Loucy (cell line): ENCODE measurements at regions not wholly inside any gene's neighbourhood (a gene's known extent, or its start where the extent isn't known, plus 50 kb on each side); places are given as distances from the start of the nearest gene placed in this dataset.

Experiments
- H2AFZ ChIP-seq: fragments of 200-600 bp; sonication (generic); 2 replicates; pipeline ENCODE4 v1.6.0; 2016; ENCODE audit warnings: antibody characterized with exemption, mild to moderate bottlenecking, low read length, moderate library complexity
- H3F3A ChIP-seq: fragments of 200-600 bp; 2 replicates; pipeline ENCODE4 v1.6.0; 2016; ENCODE audit warnings: antibody characterized with exemption, low read depth, mild to moderate bottlenecking
- H3K27me3 ChIP-seq: fragments of 200-600 bp; sonication (generic); 2 replicates; pipeline ENCODE4 v1.6.1; 2014; ENCODE audit warnings: low read length, mild to moderate bottlenecking; ENCODE audit not compliant: insufficient read depth, poor library complexity, severe bottlenecking
- H3K36me3 ChIP-seq: fragments of 200-600 bp; sonication (generic); 2 replicates; pipeline ENCODE4 v1.6.1; 2016; ENCODE audit warnings: low read length; ENCODE audit not compliant: insufficient read depth
- H3K4me1 ChIP-seq: fragments of 200-600 bp; sonication (generic); 2 replicates; pipeline ENCODE4 v1.5.1; 2014; ENCODE audit warnings: low read length, mild to moderate bottlenecking; ENCODE audit not compliant: insufficient read depth, poor library complexity, severe bottlenecking
- H3K4me2 ChIP-seq: fragments of 200-600 bp; sonication (generic); 2 replicates; pipeline ENCODE4 v1.6.0; 2014; ENCODE audit warnings: antibody characterized with exemption, low read length, low read depth, mild to moderate bottlenecking; ENCODE audit not compliant: poor library complexity, severe bottlenecking
- H3K4me3 ChIP-seq: fragments of 200-600 bp; sonication (generic); 2 replicates; pipeline ENCODE4 v1.5.1; 2014; ENCODE audit warnings: low read length, mild to moderate bottlenecking, mixed read lengths; ENCODE audit not compliant: poor library complexity, severe bottlenecking
- H3K79me2 ChIP-seq: fragments of 200-600 bp; sonication (generic); 2 replicates; pipeline ENCODE4 v1.6.1; 2014; ENCODE audit warnings: low read length; ENCODE audit not compliant: insufficient read depth
- H3K9ac ChIP-seq: fragments of 200-600 bp; sonication (generic); 2 replicates; pipeline ENCODE4 v1.6.0; 2014; ENCODE audit warnings: mild to moderate bottlenecking, low read depth, low read length, moderate library complexity; ENCODE audit not compliant: poor library complexity, severe bottlenecking
- H3K9me2 ChIP-seq: fragments of 200-600 bp; sonication (generic); replicated peaks from 2 replicates; pipeline ENCODE4 v1.6.1; 2016; ENCODE audit warnings: low read depth, low read length, mixed read lengths
- H3K9me3 ChIP-seq: fragments of 200-600 bp; sonication (generic); 2 replicates; pipeline ENCODE4 v1.6.1; 2014; ENCODE audit warnings: mild to moderate bottlenecking, antibody characterized with exemption, low read length, low read depth; ENCODE audit not compliant: insufficient read depth
- H4K20me1 ChIP-seq: fragments of 200-600 bp; sonication (generic); 2 replicates; pipeline ENCODE4 v1.6.0; 2014; ENCODE audit warnings: antibody characterized with exemption, low read length, mild to moderate bottlenecking; ENCODE audit not compliant: insufficient read depth, poor library complexity, severe bottlenecking
- CTCF ChIP-seq: fragments of 200-600 bp; sonication (generic); conservative IDR thresholded peaks from 2 replicates; pipeline ENCODE4 v1.5.1; 2014; ENCODE audit warnings: mild to moderate bottlenecking, antibody characterized with exemption, low read length
- EZH2phosphoT487 ChIP-seq: fragments of 200-600 bp; IDR thresholded peaks from 2 replicates; pipeline ENCODE4 v1.6.1; 2018; ENCODE audit warnings: antibody characterized with exemption, mild to moderate bottlenecking, moderate library complexity, borderline replicate concordance

DNA sequence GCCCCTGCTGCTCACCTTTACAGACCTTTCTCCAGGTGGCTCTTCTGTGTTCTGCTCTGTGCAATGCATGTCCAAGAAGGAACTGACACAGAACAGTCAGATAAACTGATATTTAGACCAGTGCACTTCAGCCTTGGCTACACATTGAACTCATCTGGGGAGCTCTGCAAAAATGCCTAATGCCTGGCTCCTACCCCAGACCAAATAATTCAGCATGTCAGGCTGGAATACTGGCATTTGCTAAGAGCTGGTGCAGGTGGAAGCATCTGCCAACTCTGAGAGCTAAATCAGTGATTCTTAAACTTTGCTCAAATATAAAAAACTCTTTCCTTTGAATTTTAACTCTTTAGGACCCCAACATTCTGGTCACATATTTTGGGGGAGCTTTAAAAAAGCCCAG, 118.2 kb upstream of the TSC22D1 start:
- H3K9ac ChIP-seq = no peak overlapping the region
- H3K36me3 ChIP-seq = no peaks in the 10 kb centered on the region
- H4K20me1 ChIP-seq = no peaks in the 10 kb centered on the region
- H3K27me3 ChIP-seq = no peaks in the 10 kb centered on the region
- H3K9me2 ChIP-seq = no peaks in the 10 kb centered on the region
- no peak overlapping the region for H3K4me2 ChIP-seq
- no peak overlapping the region for H2AFZ ChIP-seq
- H3K4me3 ChIP-seq = no peak overlapping the region
- H3F3A ChIP-seq = no peaks in the 10 kb centered on the region; the same call in 1 of the 2 replicates
- no peaks in the 10 kb centered on the region for H3K4me1 ChIP-seq
- H3K79me2 ChIP-seq = no peaks in the 10 kb centered on the region
- H3K9me3 ChIP-seq = no peaks in the 10 kb centered on the region
- TF ChIP-seq EZH2phosphoT487 = no peak

DNA sequence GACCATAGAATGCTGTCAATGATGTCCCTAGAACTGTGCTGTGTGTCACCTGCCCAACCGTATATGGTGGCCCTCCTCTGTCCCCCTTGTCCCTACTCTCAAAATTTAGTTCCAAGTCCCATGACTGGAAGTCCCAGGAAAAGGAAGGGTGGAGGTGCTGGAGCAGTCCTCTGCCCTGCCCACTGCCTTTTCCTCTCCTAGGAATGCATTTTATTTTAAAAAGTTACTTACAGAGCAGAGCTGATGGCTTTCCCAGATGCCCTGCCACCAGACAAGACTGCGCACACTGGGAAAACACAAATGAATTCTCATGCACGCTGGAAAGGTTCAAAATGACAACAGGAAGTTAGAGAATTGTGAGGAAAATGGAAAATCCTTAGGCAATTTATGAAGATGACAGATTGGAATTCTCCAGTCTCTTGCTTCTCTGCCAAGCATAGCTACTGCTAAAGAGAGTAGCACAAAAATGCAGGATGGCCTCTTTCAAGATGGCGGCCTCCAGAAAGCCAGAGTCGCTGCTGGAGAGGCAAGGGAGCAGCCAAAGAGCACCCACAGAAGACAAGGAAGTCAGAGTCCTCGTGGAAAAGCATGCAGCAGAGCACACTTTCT, 117.1 kb upstream of the TSC22D1 start:
- Histone ChIP-seq H3K4me1 (no peaks in the 10 kb centered on the region), H3K4me2 (no peak overlapping the region), H3K79me2 (no peaks in the 10 kb centered on the region), H3K9ac (no peak overlapping the region), H3K9me3 (no peaks in the 10 kb centered on the region), H3K9me2 (no peaks in the 10 kb centered on the region), H3K36me3 (no peaks in the 10 kb centered on the region), H3K4me3 (no peak overlapping the region), H3K27me3 (no peaks in the 10 kb centered on the region), H2AFZ (no peak overlapping the region), H4K20me1 (no peaks in the 10 kb centered on the region), H3F3A (no peaks in the 10 kb centered on the region; the same call in 1 of the 2 replicates)
- TF ChIP-seq EZH2phosphoT487 = no peak
- no peak for TF ChIP-seq CTCF

DNA sequence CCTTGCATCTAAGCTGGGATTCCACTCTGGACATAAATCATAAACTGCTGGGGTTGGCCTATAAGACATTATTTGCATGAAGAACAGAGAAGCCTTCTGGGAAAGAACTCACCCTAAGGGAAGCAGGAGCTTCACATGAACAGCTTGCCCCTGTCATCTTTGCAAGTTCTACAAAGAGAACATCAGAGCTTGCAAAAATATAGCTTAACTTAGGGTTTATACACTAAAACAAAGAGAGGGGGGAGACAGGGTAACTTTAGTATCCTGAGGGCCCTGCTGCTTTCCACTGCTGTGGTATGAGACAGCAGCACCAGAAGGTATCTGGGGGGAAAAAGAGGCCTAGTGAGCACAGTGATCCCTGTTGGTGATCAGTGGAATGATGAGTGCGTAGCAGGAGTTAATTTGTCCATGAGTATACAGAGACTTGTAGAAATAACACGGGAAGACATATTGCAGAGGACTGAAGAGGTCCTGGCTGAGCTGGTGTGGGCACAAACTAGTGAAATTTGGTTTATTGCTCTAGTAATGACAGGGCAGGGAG, 116.1 kb upstream of the TSC22D1 start:
- Histone ChIP-seq H3K4me3 (no peak overlapping the region), H2AFZ (no peak overlapping the region), H3K79me2 (no peaks in the 10 kb centered on the region), H3K9me2 (no peaks in the 10 kb centered on the region), H3K4me1 (no peaks in the 10 kb centered on the region), H3K9me3 (no peaks in the 10 kb centered on the region), H3K27me3 (no peaks in the 10 kb centered on the region), H3K9ac (no peak overlapping the region), H3F3A (no peaks in the 10 kb centered on the region; the same call in 1 of the 2 replicates), H4K20me1 (no peaks in the 10 kb centered on the region), H3K4me2 (no peak overlapping the region), H3K36me3 (no peaks in the 10 kb centered on the region)
- TF ChIP-seq CTCF = no peak
- TF ChIP-seq EZH2phosphoT487 = no peak

GRCh38 chr13:44690376-44690775, 114.2 kb upstream of the TSC22D1 start:
- H4K20me1 ChIP-seq = no peaks in the 10 kb centered on the region
- H3K36me3 ChIP-seq = no peaks in the 10 kb centered on the region
- H3K27me3 ChIP-seq = no peaks in the 10 kb centered on the region
- no peak overlapping the region for H3K9ac ChIP-seq
- no peaks in the 10 kb centered on the region; the same call in 1 of the 2 replicates for H3K9me3 ChIP-seq
- peaks cover 8% of the 10 kb centered on the region for H3K4me1 ChIP-seq
- H3F3A ChIP-seq = no peaks in the 10 kb centered on the region
- H3K4me2 ChIP-seq = no peak overlapping the region
- TF ChIP-seq CTCF (no peak), EZH2phosphoT487 (no peak)
- no peak overlapping the region for H3K4me3 ChIP-seq
- H3K79me2 ChIP-seq = no peaks in the 10 kb centered on the region
- H3K9me2 ChIP-seq = no peaks in the 10 kb centered on the region
- no peak overlapping the region for H2AFZ ChIP-seq
